Stimulated activated CD8-positive, alpha-beta memory T cell treated with anti-CD3 and anti-CD28 coated beads, Interleukin-15, amount 100 ng/mL, for 1 hour (primary cell): ENCODE measurements at regions not wholly inside any gene's neighbourhood (a gene's known extent, or its start where the extent isn't known, plus 50 kb on each side); places are given as distances from the start of the nearest gene placed in this dataset.
"Not testable (repeated sequence)": the region's sequence is repeated elsewhere in the genome, so short reads cannot be mapped to it uniquely, and the experiment has no call there.

ENCODE experiments used
- DNase-seq: peaks from one replicate; pipeline ENCODE4 v3.0.0-alpha.2; 2020; ENCODE audit warnings: low read depth

DNA sequence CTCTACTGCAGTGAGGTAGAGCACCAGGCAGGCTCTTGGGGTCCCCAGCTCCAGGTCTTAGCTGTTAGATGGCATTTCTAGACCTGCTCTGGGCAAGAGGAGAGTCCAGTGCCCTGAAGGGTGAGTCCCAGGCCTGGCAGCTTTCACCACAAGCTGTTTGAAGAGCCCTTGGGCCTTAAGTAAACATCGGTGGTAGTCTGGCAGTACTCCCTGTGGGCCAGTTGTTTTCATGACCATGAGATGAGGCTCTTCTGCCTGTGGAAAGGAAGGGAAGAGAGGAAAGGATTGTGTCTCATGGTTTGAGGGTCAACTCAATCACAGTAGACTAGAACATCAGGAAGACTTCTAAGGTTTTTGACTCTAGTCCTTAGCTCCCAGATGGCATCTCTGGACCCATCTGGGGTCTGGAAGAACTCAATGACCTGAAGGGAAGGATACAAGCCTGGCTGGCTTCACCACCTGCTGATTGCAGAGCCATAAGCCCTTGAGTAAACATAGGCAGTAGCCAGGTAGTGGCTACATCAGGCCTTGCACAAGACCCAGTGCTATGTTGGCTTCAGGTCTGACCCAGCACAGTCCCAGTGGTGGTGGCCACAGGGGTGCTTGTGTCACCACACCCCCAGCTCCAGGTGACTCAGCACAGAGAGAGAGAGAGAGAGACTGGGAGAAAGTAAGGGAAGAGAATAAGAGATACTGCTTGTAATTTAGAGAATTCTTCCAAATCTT lies 114.3 kb upstream of the PCSK5 start:
- no peak for DNase-seq

GRCh38 chr9:75780185-75780584 lies 110.3 kb upstream of the PCSK5 start:
- DNase-seq, result no peak

- no peak for DNase-seq
Observed at GRCh38 chr9:75788006-75788634, 102.4 kb upstream of the PCSK5 start.

GRCh38 chr9:75797085-75797580 lies 93.3 kb upstream of the PCSK5 start:
- DNase-seq, result no peak

- no peak for DNase-seq
Observed at GRCh38 chr9:75798505-75798904, 92.0 kb upstream of the PCSK5 start.

- DNase-seq, result no peak
Observed at GRCh38 chr9:75803130-75803529, 87.3 kb upstream of the PCSK5 start.

DNA sequence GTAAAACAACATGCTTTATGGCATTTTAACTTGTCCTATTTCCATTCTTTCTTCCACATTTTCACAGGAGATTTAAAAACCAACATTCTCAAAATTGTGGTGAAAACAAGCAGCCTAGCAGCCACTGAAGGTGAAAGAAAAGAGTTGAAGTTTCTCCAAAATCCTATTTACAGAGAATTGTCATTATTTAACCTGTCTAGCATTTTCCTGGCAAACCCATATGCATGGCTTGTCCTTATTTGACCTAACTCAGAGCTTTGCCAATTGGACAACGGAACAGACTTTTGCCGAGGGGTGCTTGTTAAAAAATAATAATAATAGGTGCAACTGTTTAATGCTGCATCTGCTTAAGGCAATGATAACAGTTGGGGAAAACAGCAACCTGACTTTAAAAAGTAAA lies 80.4 kb upstream of the PCSK5 start:
- no peak for DNase-seq

- no peak for DNase-seq
Observed at GRCh38 chr9:75811692-75812091, 78.8 kb upstream of the PCSK5 start.

- DNase-seq, result no peak
Observed at GRCh38 chr9:75812141-75812540, 78.3 kb upstream of the PCSK5 start.

DNA sequence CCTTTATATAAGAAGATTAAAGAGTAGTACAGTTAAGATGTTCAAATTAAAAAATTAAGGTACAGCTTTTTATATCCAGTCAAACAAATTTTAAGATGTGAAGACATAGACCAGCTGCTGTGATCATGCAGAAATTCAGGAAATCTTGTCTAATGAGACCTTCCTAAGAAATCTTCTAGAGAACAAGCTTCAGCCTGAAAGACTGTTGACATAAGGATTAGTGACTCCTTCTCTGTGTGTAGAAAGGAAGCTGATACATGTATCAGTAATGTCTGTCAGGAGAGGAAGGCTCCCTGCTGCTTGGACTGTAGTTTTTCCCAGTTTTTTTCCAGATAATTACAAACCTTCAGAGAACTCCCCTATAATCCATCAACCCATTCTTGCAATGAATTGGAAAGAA lies 75.8 kb upstream of the PCSK5 start:
- DNase-seq, result no peak

- DNase-seq, result not testable (repeated sequence)
Observed at GRCh38 chr9:75820471-75821115, 69.9 kb upstream of the PCSK5 start.

- no peak for DNase-seq
Observed at GRCh38 chr9:75823151-75823550, 67.3 kb upstream of the PCSK5 start.

- no peak for DNase-seq
Observed at GRCh38 chr9:75824816-75825568, 65.5 kb upstream of the PCSK5 start.

GRCh38 chr9:75826314-75826713 lies 64.2 kb upstream of the PCSK5 start:
- DNase-seq, result no peak

DNA sequence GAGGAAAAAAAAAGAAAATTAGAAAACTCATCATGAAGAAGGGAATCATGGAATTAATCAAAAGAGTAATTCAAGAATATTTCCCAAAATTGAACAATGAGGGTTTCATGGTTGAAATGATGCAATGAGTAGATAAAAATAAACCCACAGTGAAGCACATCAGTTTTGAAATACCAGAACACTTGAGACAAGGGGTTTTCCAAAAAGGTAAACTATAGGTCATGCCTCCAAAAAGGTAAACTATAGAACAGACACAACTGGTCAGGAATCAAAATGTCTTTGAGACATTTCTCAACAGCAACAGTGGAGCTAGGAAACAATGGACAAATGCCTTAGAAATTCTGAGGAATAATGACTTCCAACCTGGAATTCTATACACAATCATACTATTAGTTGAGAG lies 60.2 kb upstream of the PCSK5 start:
- no peak for DNase-seq

GRCh38 chr9:75833778-75834177 lies 56.7 kb upstream of the PCSK5 start:
- DNase-seq, result no peak

DNA sequence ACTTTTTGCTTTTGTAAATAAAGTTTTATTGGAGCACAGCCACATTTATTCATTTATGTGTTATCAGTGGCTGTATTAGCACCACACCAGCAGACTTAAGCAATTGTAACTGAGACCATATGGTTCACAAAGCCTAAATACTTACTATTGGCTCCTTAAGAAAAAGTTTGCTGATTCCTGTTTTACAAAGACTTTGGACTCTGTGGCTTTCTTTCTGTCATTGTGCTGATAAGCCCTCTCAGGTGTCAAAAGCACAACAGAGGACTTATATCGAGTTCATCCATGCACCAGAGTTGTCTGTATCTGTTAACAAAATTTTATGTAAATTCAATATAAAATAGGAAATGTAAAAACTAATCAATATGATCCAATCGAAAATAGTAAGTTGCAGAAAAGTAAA lies 55.6 kb upstream of the PCSK5 start:
- DNase-seq, result no peak
